WERI-Rb-1 (cell line): ENCODE measurements at regions not wholly inside any gene's neighbourhood (a gene's known extent, or its start where the extent isn't known, plus 50 kb on each side); places are given as distances from the start of the nearest gene placed in this dataset.

Experiments
- DNase-seq: peaks from one replicate; pipeline ENCODE4 v3.0.0-alpha.2; 2020
- H3K27ac ChIP-seq: fragments of 250-450 bp; sonication (Bioruptor Pico); 2 replicates; pipeline ENCODE4 v1.5.1; 2020; ENCODE audit warnings: mild to moderate bottlenecking, moderate library complexity
- H3K27me3 ChIP-seq: fragments of 250-450 bp; sonication (Bioruptor Pico); 2 replicates; pipeline ENCODE4 v1.5.1; 2021; ENCODE audit warnings: mild to moderate bottlenecking, low read depth, moderate library complexity; ENCODE audit not compliant: insufficient read depth, severe bottlenecking
- H3K36me3 ChIP-seq: fragments of 250-450 bp; sonication (Bioruptor Pico); 2 replicates; pipeline ENCODE4 v1.5.1; 2020; ENCODE audit warnings: mild to moderate bottlenecking, moderate library complexity
- H3K4me3 ChIP-seq: 2 replicates; pipeline ENCODE4 v1.5.1; 2011; ENCODE audit warnings: low read depth, mild to moderate bottlenecking, control low read depth, low read length
- H3K9me3 ChIP-seq: fragments of 250-450 bp; sonication (Bioruptor Pico); 2 replicates; pipeline ENCODE4 v1.5.1; 2021; ENCODE audit warnings: mild to moderate bottlenecking, moderate library complexity; ENCODE audit not compliant: severe bottlenecking
- CTCF ChIP-seq: IDR thresholded peaks from 2 replicates; pipeline ENCODE4 v1.5.1; 2011; ENCODE audit warnings: low read depth, mild to moderate bottlenecking, control low read depth, inconsistent platforms, low read length

- Histone ChIP-seq H3K27me3 (no peaks in the 10 kb centered on the region), H3K9me3 (no peaks in the 10 kb centered on the region), H3K36me3 (no peaks in the 10 kb centered on the region), H3K27ac (no peak overlapping the region), H3K4me3 (no peak overlapping the region)
- DNase-seq, result no peak
- no peak for TF ChIP-seq CTCF
Observed at GRCh38 chr3:64388886-64389285, 163.6 kb upstream of the PRICKLE2 start.

- Histone ChIP-seq H3K27me3 (no peaks in the 10 kb centered on the region), H3K9me3 (no peaks in the 10 kb centered on the region), H3K27ac (no peak overlapping the region), H3K4me3 (no peak overlapping the region), H3K36me3 (no peaks in the 10 kb centered on the region)
- DNase-seq, result no peak
- TF ChIP-seq CTCF, result no peak
Observed at GRCh38 chr3:64387688-64388087, 162.4 kb upstream of the PRICKLE2 start.

GRCh38 chr3:64385277-64385676 is 160.0 kb upstream of the PRICKLE2 start:
- no peak for DNase-seq
- no peaks in the 10 kb centered on the region for H3K36me3 ChIP-seq
- TF ChIP-seq CTCF, result no peak
- H3K4me3 ChIP-seq, result no peak overlapping the region
- H3K27ac ChIP-seq, result no peak overlapping the region
- H3K27me3 ChIP-seq, result no peaks in the 10 kb centered on the region
- H3K9me3 ChIP-seq, result no peaks in the 10 kb centered on the region

GRCh38 chr3:64384561-64384960 is 159.3 kb upstream of the PRICKLE2 start:
- Histone ChIP-seq H3K9me3 (no peaks in the 10 kb centered on the region), H3K27ac (no peak overlapping the region), H3K36me3 (no peaks in the 10 kb centered on the region), H3K4me3 (no peak overlapping the region), H3K27me3 (no peaks in the 10 kb centered on the region)
- no peak for TF ChIP-seq CTCF
- DNase-seq, result no peak

- H3K9me3 ChIP-seq, result no peaks in the 10 kb centered on the region
- no peak for DNase-seq
- no peaks in the 10 kb centered on the region for H3K27me3 ChIP-seq
- TF ChIP-seq CTCF, result no peak
- no peak overlapping the region for H3K4me3 ChIP-seq
- H3K36me3 ChIP-seq, result no peaks in the 10 kb centered on the region
- no peak overlapping the region for H3K27ac ChIP-seq
Observed at GRCh38 chr3:64382153-64382552, 156.9 kb upstream of the PRICKLE2 start.

- Histone ChIP-seq H3K9me3 (no peaks in the 10 kb centered on the region), H3K4me3 (no peak overlapping the region), H3K36me3 (no peaks in the 10 kb centered on the region), H3K27ac (no peak overlapping the region), H3K27me3 (no peaks in the 10 kb centered on the region)
- no peak for TF ChIP-seq CTCF
- no peak for DNase-seq
Observed at GRCh38 chr3:64381367-64381766, 156.1 kb upstream of the PRICKLE2 start.
